Lower lobe of right lung (tissue), 2 donors: ENCODE measurements at regions not wholly inside any gene's neighbourhood (a gene's known extent, or its start where the extent isn't known, plus 50 kb on each side); places are given as distances from the start of the nearest gene placed in this dataset.

Experiments used
- ATAC-seq, 2 donors: fragments of 200-7000 bp; cut with Tn5 transposase; one replicate each; pipeline ENCODE4 v1.9.1; 2020 to 2022; ENCODE audit warnings: mild to moderate bottlenecking in 2 of 2, moderate library complexity in 2 of 2
- DNase-seq: peaks from one replicate; pipeline ENCODE4 v3.0.0-alpha.2; 2020
- H3K27ac ChIP-seq: fragments of 200-600 bp; one replicate; pipeline ENCODE4 v1.8.0; 2022
- H3K27me3 ChIP-seq: fragments of 200-600 bp; one replicate; pipeline ENCODE4 v1.8.0; 2022; ENCODE audit warnings: low read depth
- H3K36me3 ChIP-seq: fragments of 200-600 bp; one replicate; pipeline ENCODE4 v1.8.0; 2022; ENCODE audit warnings: mild to moderate bottlenecking
- H3K4me1 ChIP-seq: fragments of 200-600 bp; one replicate; pipeline ENCODE4 v1.8.0; 2022
- H3K4me3 ChIP-seq: fragments of 200-600 bp; one replicate; pipeline ENCODE4 v1.8.0; 2022; ENCODE audit warnings: mild to moderate bottlenecking
- H3K9me3 ChIP-seq: fragments of 200-600 bp; one replicate; pipeline ENCODE4 v1.8.0; 2022
- CTCF ChIP-seq: fragments of 200-600 bp; IDR thresholded peaks from one replicate; pipeline ENCODE4 v1.8.0; 2022; ENCODE audit warnings: antibody characterized with exemption, mild to moderate bottlenecking
- intact Hi-C: fragments of 100-400 bp; cut with DNase I; formaldehyde crosslinking; loops from one replicate; pipeline ENCODE4 v1.11.0; 2022
- donor health status: DM: no; HTN: yes; CAD: no; lungs with severe emphysema.

- DNase-seq (no peak), ATAC-seq (peak in 1 of 2 donors; percentile 21)
- Histone ChIP-seq H3K4me3 (no peak overlapping the region), H3K36me3 (no peaks in the 10 kb centered on the region), H3K4me1 (no peaks in the 10 kb centered on the region), H3K27ac (no peak overlapping the region), H3K9me3 (no peaks in the 10 kb centered on the region), H3K27me3 (no peaks in the 10 kb centered on the region)
- intact Hi-C loops, result no loop called here
- TF ChIP-seq CTCF, result no peak
Observed at GRCh38 chr18:47719096-47719780, 211.2 kb downstream of the SMAD2 start.

DNA sequence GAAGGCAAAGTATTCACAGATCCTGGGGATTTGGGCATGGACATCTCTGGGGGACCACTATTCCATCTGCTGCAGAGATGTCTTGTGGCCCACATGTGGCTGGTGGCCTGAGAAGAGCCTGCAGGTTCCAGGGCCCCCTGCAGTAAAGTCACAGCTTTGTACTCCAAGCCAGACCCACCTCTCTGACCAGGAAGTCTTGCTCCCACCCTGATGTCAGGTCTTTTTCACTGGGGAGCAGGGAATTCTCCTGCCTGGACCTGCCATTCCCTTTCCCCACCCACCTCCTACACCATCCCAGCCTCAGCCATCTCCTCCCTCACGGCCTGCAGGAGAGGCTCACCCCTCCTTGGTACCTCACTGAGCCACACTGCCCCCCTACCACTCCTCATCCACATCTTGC, 211.8 kb downstream of the SMAD2 start:
- no peak for DNase-seq
- H3K4me1 ChIP-seq, result no peaks in the 10 kb centered on the region
- no peaks in the 10 kb centered on the region for H3K27me3 ChIP-seq
- H3K36me3 ChIP-seq, result no peaks in the 10 kb centered on the region
- no peak for TF ChIP-seq CTCF
- no peak overlapping the region for H3K27ac ChIP-seq
- intact Hi-C loops, result no loop called here
- ATAC-seq, result no peak
- H3K4me3 ChIP-seq, result no peak overlapping the region
- H3K9me3 ChIP-seq, result no peaks in the 10 kb centered on the region

GRCh38 chr18:47717257-47717656, 213.2 kb downstream of the SMAD2 start:
- intact Hi-C loops, result no loop called here
- no peak for DNase-seq

GRCh38 chr18:47716632-47717185, 213.8 kb downstream of the SMAD2 start:
- intact Hi-C loops, result no loop called here
- Histone ChIP-seq H3K36me3 (no peaks in the 10 kb centered on the region), H3K9me3 (no peaks in the 10 kb centered on the region), H3K27me3 (no peaks in the 10 kb centered on the region), H3K4me1 (no peaks in the 10 kb centered on the region), H3K4me3 (no peak overlapping the region), H3K27ac (no peak overlapping the region)
- no peak for TF ChIP-seq CTCF
- DNase-seq (no peak), ATAC-seq (no peak)

More at GRCh38 chr18:47717257-47717656, 213.2 kb downstream of the SMAD2 start:
- Histone ChIP-seq H3K4me3 (no peak overlapping the region), H3K27ac (no peak overlapping the region), H3K4me1 (no peaks in the 10 kb centered on the region), H3K36me3 (no peaks in the 10 kb centered on the region), H3K9me3 (no peaks in the 10 kb centered on the region), H3K27me3 (no peaks in the 10 kb centered on the region)
- no peak for TF ChIP-seq CTCF
- no peak for ATAC-seq

DNA sequence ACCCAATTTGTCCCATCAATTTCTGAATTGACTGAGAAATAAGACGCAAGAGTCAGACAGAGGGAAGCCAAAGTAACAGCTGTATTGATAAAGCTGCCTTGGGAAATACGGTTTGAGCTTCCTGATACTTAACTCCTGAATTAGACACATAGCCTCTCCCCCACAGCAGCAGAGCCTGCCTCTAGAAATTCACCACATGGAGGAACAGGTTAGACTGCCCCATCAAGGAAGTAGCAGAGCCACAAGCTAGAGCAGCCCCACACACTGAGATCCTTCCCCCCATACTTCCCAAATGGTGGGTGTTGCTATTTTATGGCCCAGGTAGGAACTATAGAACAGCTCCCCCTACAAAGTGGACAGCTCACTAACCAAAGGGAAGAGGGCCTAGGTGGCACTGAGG, 220.0 kb downstream of the SMAD2 start:
- ATAC-seq (no peak), DNase-seq (no peak)
- Histone ChIP-seq H3K36me3 (no peaks in the 10 kb centered on the region), H3K27ac (no peak overlapping the region), H3K4me3 (no peak overlapping the region), H3K27me3 (no peaks in the 10 kb centered on the region), H3K4me1 (no peaks in the 10 kb centered on the region), H3K9me3 (no peaks in the 10 kb centered on the region)
- intact Hi-C loops, result no loop called here
- TF ChIP-seq CTCF, result no peak
